SIG-M5 treated with dmso at 0.1 percent for 504 hours (cell line): ENCODE measurements at regions not wholly inside any gene's neighbourhood (a gene's known extent, or its start where the extent isn't known, plus 50 kb on each side); places are given as distances from the start of the nearest gene placed in this dataset.
"Not testable (repeated sequence)": the region's sequence is repeated elsewhere in the genome, so short reads cannot be mapped to it uniquely, and the experiment has no call there.

ENCODE experiments used
- DNase-seq: peaks from one replicate; lab custom pipeline; 2025; ENCODE audit not compliant: unreplicated experiment; lab: John Stamatoyannopoulos, UW

DNA sequence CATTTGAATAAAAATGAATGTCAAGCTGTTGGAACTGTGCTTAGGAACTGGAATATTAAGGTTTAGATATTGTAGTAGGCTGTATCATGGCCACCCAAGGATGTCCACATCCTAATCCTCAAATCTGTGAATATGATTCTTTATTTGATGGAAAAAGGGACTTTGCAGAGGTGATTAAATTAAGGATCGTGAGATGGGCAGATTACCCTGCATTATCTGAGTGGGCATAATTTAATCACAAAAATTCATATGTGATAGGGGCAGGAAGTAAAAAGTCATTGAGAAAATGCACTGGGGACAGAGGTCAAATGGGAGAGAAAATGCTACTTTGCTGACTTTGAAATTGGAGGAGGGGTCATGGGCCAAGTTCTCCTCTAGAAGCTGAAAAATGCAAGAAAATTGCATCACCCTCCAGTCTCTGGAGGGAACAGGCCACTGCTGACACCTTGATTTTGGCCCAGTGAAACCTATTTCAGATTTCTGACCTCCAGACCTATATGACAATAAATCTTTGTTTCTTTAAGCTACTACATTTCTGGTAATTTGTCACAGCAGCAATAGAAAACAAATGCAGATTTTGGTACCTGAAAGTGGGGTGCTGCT is 521.4 kb downstream of the PCDH7 start:
- no peak for DNase-seq

DNA sequence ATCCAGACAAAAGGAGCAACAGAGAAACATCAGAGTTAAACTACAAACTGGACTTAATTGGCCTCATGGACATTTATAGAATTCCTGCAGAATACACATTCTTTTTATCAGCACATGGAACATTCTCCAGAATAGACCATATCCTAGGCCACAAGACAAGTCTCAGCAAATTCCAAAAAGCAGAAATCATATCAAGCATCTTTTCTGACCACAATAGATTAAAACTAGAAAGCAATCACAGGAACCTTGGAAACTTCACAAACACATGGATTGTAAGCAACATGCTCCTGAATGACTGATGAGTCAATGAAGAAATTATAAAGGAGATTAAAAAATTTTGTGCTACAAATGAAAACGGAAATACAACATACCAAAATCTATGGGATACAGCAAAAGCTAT is 526.7 kb downstream of the PCDH7 start:
- no peak for DNase-seq

DNA sequence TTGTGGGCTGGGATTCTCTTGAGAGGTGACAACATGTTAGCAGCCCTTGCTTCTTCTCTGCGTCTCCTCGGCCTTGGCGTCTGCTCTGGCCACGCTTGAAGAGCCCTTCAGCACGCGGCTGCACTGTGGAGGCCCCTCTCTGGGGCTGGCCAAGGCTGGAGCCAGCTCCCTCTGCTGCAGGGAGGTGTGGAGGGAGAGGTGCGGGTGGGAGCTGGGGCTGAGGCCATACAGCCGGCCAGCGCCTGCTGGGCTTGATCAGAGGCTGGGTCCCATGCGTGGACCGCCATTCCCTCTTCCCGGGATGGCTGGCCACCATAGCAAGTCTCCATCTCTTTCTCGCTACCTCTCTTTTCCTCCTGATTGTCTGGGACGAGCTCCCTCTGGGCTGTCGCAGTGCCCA is 539.0 kb downstream of the PCDH7 start:
- DNase-seq, result no peak

DNA sequence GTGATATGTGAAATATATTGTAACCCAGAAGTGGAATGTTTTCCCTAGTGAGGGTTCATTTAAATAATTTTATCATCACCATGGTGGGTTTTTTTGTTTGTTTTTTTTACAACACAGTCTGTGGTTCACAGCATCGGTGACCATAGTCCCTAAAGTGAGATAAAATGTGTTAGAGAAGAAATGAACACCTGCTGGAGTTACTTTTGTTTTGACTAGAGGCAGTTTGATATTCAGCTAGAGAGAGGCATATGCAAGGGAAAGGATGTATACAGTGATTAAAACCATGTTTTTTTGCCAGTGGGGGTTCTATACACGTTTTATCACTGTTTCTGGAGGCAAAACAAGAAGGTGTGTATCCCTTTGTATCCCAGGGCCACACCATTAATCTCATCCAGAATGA is 541.5 kb downstream of the PCDH7 start:
- DNase-seq, result no peak

DNA sequence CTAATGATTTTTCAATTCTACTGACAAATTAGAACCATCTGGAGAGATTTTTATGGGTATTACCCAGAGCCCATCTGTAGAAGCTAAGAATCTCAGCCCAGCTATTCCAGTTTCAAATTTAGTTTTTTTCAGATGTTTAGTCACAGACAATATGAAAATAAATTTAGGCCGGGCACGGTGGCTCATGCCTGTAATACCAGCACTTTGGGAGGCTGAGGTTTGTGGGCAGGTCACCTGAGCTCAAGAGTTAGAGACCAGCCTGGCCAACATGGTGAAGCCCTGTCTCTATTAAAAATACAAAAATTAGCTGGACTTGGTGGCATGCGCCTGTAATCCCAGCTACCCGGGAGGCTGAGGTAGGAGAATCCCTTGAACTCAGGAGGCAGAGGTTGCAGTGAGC is 545.9 kb downstream of the PCDH7 start:
- DNase-seq, result not testable (repeated sequence)

DNA sequence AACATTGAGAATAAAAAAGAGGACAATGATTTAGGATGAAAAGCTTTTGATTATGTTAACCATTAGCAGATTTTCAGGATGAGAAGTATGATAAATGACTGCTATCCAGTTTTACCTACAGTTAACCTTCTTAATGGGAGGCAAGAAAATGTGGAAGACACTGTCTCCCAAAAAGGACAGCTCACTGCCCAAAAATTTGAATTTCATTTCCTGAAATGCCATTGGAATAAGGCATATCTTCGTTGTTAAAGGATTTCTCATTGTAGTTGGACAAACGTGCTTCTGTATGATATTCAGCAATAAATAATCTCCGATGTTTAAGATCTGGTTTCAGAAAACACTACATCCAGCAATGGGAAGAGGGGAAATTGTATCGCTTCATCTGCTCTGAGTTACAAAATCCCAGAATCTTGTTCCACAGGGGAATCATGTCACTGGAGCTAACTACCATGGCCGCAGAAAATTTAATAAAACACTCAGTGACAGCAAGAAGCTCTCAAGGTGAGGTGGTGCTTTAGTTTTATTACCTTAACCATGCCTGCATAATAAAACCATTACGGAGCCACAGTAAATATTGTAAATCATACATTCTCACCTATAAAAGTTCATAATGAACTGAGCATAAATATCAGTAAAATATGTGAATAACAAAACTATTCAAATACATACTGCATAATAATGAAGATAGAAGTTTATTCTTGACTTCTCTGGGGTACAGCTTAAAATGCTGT is 552.3 kb downstream of the PCDH7 start:
- DNase-seq, result no peak

DNA sequence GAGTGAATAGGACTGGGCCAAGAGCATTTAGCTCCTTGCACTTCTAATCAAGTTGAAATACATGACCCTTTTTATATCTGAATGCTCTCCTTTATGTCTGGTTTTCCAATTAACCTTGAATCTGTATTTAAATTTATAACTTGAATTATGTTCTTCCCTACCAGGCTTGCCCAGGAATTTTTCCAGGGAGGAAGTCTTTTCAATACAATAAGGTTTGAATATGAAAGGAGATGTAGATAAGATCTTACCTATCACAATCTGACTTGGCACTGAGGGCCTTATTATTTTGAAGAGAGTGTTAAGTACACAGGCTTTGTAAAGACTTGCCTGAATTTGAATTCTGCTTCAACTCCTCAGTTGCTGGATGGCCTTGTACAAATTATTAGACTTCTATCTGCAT is 555.7 kb downstream of the PCDH7 start:
- no peak for DNase-seq

DNA sequence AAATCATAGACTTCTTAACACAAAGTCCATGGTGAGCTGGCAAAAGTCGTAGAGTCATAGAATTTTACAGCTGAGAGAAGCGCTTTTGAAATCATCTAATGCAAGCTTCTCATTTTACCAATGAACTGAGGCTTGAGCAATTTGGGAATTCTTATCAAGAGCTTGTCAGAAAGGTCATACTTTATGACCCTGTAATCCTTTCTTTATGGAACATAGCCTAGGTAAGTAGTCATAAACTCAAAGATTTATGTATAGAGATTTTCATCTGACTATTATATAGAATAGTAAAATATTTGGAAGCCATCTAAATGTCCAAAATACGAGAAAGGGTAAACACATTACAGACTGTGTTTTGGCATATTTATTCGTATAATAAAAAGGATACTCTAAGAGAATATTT is 563.5 kb downstream of the PCDH7 start:
- DNase-seq, result no peak

DNA sequence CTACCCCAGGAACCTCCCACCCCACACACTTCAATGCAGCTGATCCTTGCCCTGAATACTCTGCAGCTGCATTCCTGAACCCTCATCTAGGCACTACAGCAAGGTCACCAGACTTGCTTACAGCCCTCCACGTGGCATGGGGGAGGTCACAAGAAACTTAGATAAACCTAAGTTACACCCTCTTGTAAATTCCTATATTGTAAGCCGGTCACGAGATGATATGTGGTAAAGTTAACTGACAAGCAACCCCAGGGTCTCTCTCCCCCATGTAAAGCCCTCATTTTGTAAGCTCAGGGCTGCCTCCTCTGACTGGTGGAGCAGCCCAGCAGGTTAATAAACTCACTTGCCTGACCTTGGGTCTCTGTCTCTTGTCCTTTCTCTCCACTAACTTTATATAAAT is 570.7 kb downstream of the PCDH7 start:
- DNase-seq, result no peak

DNA sequence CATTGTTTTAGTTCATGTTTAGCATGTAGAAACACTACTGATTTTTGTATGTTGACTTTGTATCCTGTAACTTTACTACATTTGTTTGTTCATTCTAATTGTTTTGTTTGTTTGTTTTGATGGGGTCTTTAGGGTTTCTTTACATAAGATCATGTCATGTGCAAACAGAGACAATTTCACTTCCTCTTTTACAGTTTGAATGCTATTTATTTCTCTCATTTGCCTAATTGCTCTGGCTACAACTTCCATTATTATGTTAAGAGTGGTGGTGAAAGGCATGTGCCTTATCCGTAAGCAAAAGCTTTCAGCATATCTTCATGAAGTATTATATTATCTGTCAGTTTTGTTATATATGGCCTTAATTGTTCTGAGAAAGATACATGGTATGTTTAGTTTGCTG is 571.1 kb downstream of the PCDH7 start:
- DNase-seq, result no peak

DNA sequence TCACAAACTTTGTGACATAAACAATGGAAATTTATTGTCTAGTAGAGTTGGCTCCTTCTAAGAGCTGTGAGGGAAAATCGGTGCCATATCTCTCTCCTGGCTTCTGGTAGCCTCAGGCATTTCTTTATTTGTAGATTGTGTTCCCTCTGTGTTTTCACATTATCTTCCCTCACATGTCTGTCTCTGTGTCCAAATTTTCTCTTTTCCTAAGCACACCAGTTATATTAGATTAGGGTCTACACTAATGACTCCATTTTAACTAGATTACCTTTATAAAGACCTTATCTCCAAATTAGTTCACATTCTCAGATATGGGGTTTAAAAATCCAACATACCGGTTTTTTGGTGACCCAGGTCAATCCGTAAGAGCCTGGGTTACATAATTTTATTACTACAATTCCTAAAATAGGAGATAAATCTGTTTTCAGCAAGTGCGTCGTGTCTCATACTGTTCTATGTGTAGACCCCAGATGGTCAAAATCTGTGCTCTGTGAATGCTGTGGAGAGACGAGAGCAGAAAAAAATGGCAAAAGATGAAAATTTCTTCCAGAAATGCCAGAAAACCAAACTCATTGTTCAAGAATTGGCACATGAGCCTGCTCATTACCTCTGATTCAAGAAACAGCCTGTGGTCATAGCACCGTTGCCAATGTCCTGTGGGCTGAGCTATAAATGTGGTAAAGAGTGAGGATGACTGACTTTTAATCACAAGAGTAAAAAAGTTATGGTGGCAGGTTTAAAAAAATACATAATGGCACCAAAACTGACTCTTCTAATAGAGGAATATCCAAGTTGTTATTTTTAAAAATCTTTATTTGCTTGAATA is 574.7 kb downstream of the PCDH7 start:
- no peak for DNase-seq

DNA sequence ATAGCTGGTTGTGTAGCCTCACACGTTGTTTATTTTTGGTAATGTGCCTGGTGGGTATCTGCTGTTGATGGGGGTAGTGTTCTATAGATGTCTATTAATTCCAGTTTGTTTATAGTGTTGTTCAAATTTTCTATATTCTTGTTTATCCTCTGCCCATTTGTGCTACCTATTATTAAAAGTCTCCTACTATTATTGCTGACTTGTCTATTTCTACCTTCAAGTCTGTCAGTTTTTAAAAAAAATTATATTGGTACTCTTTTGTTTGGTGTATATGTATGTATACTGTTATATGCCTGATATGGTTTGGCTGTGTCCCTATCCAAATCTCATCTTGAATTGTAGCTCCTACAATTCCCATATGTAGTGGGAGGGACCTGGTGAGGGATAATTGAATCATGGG is 578.6 kb downstream of the PCDH7 start:
- no peak for DNase-seq

DNA sequence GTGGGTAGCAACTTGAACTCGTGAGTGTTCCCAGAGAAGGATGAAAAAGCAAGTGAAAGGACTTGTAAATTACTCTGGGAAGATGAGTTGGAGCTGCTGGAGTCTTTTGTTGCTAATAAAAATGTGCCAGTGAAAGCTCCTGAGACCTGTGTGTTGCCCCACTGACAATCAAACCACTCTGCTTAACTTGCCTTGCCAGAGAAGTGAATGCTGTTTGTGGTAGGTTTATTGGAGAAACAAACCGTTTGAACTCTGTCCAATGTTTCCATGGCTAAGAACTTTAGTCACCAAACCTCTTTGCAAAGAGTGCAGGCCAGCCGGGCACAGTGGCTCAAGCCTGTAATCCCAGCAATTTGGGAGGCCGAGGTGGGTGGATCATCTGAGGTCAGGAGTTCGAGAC is 586.9 kb downstream of the PCDH7 start:
- no peak for DNase-seq

DNA sequence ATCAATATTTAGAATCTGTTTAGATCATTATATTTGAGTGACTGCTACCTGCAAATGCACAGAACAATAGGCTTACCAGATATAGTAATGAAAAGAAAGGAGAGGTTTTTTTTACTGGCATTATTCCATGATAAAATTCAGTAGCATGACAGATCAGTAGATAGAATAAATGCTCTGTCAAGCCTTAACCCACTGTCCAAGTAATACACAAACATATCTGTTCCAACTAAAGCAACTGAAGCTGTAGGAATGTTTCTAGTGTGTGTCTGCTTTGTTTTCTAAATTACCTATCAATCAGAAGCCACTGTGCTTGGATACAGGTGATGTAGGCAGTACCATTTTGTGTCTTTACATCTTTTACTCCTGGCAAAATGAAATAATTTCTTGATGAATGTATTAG is 604.6 kb downstream of the PCDH7 start:
- no peak for DNase-seq

DNA sequence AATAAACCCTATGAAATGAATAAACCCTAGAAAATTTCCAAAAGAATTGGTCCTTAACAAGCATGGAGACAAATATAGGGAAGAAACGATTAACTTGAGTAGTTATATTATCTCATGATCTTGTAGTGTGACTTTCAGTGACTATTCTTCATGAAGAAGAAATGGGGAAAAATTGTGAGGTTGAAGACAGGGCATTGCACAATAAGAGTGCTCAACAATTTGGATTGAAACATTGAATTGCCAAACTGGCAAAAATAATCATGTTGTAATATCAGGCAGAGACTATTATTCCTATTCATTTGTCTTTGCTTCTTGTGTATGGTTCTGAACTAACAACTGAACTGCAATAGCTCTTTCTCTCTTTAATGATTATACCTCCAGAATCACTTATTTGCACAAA is 605.1 kb downstream of the PCDH7 start:
- no peak for DNase-seq

DNA sequence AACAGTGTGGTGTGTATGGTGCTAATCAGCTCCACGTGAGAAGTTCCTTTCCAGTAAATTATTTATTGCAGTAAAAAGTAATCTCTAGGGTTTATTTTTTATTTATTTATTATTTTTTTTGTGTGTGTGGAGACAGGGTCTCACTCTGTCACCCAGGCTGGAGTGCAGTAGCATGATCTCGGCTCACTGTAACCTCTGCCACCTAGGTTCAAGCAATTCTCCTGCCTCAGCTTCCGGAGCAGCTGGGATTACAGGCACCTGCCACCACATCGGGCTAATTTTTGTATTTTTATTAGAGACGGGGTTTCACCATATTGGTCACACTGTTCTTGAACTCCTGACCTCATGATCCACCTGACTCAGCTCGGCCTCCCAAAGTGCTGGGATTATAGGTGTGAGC is 606.9 kb downstream of the PCDH7 start:
- no peak for DNase-seq

DNA sequence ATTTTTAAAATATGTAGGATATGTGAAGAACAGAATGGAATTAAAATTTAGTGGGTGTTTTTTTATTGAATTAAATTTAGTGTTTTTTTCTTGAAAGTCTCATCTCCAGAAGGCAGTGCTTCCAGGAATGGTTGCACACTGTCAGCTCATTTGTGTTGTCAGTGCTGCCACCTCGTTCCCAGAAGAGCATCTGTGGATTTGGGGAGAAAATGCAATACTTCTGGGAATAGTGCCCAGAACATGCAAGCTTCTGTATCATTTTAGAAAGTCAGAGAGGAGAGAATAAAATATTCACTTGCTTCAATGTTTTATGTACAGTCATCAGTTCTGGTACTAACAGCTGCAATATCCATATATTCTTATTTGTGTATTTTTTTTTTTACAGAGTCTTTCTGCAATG is 608.8 kb downstream of the PCDH7 start:
- no peak for DNase-seq

DNA sequence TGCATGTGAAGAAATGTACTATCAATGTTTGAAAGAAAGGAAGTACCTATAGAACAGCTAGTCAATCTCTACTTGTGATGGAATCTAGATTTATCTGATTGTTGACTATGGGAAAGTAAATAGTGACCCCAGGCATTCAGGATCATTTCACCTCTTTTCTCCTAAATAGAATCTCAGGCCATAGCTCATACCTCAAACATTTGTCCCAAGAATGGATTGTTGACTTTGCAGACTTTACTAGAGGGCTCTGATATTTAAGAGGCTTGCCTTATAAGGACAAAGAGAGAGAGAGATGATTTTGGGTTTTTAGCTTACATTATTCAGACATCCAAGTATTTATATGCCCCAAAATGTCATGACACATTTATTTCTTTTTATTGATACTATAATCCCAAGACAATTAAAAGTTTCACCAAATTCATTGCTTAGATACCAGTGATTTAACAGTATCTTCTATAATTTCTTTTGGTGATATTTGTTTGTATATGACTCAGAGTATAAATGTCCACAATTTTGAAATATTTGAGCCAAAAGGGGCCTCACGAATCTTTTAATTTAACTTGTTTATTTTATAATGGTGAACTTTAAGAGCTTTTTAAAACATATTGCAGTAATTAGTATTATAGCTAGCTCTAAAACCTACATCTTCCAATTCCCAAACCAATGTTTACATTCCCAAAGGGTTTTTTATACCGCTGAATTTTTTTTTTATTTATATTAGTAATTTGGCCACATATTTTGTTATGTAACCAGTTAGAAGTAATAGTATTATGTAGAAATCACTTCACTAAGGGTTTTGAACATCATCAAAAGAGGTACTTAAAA is 614.1 kb downstream of the PCDH7 start:
- no peak for DNase-seq

DNA sequence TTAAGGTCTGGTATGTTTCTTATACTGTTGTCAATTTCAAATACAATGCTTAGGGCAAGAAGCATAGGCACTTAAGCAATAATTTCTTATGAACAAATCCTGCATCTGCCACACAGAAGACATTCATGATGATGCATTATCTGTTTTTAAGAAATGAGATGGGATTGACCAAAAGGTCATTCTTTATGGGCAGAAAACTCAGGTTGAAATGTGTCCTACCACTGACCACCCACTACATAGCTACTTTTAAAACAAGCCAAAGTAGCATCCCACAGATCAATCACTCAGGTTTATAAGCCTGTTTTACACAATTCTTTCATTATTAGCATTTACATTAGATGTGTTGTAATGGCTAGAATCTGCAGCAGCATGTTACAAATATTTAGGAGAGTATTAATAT is 617.8 kb downstream of the PCDH7 start:
- DNase-seq, result no peak

DNA sequence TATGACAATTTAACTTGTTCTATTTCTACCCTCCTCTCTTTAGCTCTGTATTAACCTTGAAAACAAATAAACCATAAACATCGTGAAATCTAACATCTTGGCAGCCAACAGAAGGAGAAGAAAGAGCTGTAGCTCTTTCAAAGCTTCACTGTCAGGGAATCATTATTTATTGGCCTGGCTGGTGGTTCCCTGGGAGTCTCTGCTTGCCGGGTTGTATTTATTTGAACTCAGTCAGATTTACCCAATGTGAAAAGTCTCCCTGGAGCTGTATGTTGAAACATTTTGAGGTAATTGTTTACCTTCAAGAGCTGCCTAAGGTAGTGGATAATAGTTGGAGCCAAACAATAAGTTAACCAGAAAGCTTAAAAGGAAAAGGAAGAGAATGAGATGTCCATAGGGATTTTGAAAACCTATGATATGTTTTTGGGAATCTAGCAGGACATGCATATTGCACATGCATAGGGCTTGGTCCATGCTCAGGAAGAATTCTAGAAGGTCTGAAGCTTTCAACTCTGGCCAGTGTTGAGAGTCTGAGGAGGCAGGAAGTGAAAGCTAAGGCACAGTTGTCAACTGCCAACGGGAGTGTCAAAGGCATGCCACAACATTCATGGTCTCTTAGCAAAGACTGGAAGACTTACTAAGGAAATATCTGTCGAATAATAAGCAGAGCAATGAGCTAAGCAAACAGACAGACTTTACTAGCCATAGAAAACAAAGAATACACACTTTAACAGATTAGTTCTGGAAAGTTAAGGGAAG is 621.6 kb downstream of the PCDH7 start:
- no peak for DNase-seq

DNA sequence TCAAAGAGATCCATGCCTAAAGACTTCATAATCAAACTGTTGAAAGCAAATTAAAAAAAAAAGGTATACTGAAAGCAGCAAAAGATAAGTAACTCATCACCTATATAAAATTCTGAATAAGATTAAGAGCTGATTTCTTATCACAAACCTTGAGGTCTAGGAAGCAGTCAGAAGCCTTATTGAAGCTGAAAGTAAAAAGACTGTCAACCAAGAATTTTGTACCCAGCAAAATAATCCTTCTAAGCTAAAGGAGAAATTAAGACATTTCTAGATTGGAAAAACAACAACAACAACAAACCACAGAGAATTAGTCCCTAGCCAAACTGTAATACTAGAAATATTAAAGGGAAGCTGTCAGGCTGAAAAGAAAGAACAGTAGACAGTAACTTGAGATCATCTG is 622.9 kb downstream of the PCDH7 start:
- no peak for DNase-seq
